ENCODE measurements at regions not wholly inside any gene's neighbourhood (a gene's known extent, or its start where the extent isn't known, plus 50 kb on each side); places are given as distances from the start of the nearest gene placed in this dataset.
"Not testable (repeated sequence)": the region's sequence is repeated elsewhere in the genome, so short reads cannot be mapped to it uniquely, and the experiment has no call there.

DNA sequence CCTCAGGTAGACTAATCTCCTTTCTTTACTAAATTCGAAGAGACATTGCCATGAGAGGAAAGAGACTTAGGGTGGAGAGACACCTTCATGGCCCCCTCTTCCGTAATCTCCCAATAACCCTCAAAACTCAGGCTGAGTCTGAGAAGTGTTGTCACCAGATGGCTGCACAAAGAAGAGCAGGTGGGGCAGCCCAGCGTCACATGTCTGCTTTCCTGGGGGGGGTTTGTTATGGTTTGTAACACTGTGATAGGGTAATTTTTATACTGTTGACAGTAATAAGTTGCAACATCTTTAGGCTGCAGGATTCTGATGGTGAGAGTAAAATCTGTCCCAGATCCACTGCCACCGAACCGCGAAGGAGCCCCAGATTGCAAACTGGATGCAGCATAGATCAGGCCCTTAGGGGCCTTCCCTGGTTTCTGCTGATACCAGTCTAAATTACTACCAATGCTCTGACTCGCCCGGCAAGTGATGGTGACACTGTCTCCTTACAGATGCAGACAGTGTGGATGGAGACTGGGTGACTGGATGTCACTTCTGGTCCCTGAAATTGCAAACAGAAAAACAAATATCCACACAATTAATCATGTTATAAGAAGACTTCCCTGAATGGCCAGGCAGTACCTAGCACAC lies 595.1 kb downstream of the RPIA start:
- H3K4me1 ChIP-seq (ENCODE audit: control insufficient read depth in 1 of 2, insufficient read depth in 2 of 2, low read length in 2 of 2); H4K20me1 ChIP-seq (ENCODE audit: insufficient read depth, low read length); H3K27ac Mint-ChIP-seq; H3K27ac ChIP-seq (ENCODE audit: low read depth in 1 of 2, low read length in 2 of 2); H3K9me3 ChIP-seq (replicated peaks in 1 of 2; ENCODE audit: control insufficient read depth in 1 of 2, insufficient read depth in 1 of 2, low read length in 2 of 2); H3K4me1 Mint-ChIP-seq; H3K4me2 ChIP-seq (replicated peaks; ENCODE audit: extremely low read depth, low read length, poor library complexity, severe bottlenecking); H3K4me3 Mint-ChIP-seq; H2AFZ ChIP-seq (ENCODE audit: insufficient read depth, low read depth, low read length, poor library complexity, severe bottlenecking); intact Hi-C loops (cut with micrococcal nuclease); H3K27me3 Mint-ChIP-seq (ENCODE audit: low read depth in 3 of 3); H3K79me2 ChIP-seq (ENCODE audit: insufficient read depth, low read length); H3K27me3 ChIP-seq (ENCODE audit: control insufficient read depth in 2 of 2, insufficient read depth in 2 of 2, low read length in 2 of 2); H3K36me3 Mint-ChIP-seq; H3K4me3 ChIP-seq (replicated peaks in 1 of 3; ENCODE audit: low read depth in 2 of 3, low read length in 3 of 3); H3K9ac ChIP-seq (ENCODE audit: insufficient read depth, low read length, poor library complexity, severe bottlenecking); H3K36me3 ChIP-seq (replicated peaks in 1 of 2; ENCODE audit: control insufficient read depth in 1 of 2, insufficient read depth in 2 of 2, low read length in 2 of 2); H3K9me3 Mint-ChIP-seq; DNase-seq: not testable (repeated sequence)
- no CpG with 5 or more reads among the region's 8 CpGs for WGBS (ENCODE audit: insufficient coverage)

DNA sequence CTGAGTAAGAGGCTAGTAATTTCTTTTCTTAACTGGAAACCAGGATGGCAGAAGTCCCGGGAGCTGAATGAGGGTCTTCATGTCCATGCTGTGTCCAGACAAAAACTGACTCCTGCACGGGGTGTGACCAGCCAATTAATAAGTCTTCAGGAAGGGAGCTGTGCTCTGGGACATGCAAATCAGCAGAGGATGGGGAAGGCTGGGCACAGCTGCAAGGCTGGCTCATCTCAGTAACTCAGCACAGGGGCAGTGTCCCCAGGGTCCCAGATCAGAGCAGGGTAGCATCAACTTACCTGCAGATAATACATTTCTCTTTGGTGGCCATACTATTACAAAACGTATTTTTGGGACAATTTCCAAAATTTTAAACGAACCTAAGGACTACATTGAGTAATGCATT lies 595.6 kb downstream of the RPIA start:
- H2AFZ ChIP-seq (ENCODE audit: insufficient read depth, low read depth, low read length, poor library complexity, severe bottlenecking); H3K27ac ChIP-seq (ENCODE audit: low read depth in 1 of 2, low read length in 2 of 2); H3K9ac ChIP-seq (ENCODE audit: insufficient read depth, low read length, poor library complexity, severe bottlenecking); H3K79me2 ChIP-seq (ENCODE audit: insufficient read depth, low read length); H3K27me3 Mint-ChIP-seq (ENCODE audit: low read depth in 3 of 3); H3K4me3 Mint-ChIP-seq; H3K4me1 ChIP-seq (ENCODE audit: control insufficient read depth in 1 of 2, insufficient read depth in 2 of 2, low read length in 2 of 2); intact Hi-C loops (cut with micrococcal nuclease); H4K20me1 ChIP-seq (ENCODE audit: insufficient read depth, low read length); H3K4me2 ChIP-seq (replicated peaks; ENCODE audit: extremely low read depth, low read length, poor library complexity, severe bottlenecking); H3K36me3 Mint-ChIP-seq; H3K27me3 ChIP-seq (ENCODE audit: control insufficient read depth in 2 of 2, insufficient read depth in 2 of 2, low read length in 2 of 2); DNase-seq; H3K9me3 ChIP-seq (replicated peaks in 1 of 2; ENCODE audit: control insufficient read depth in 1 of 2, insufficient read depth in 1 of 2, low read length in 2 of 2); H3K9me3 Mint-ChIP-seq; H3K27ac Mint-ChIP-seq; H3K4me1 Mint-ChIP-seq; H3K4me3 ChIP-seq (replicated peaks in 1 of 3; ENCODE audit: low read depth in 2 of 3, low read length in 3 of 3); H3K36me3 ChIP-seq (replicated peaks in 1 of 2; ENCODE audit: control insufficient read depth in 1 of 2, insufficient read depth in 2 of 2, low read length in 2 of 2): not testable (repeated sequence)
- WGBS (ENCODE audit: insufficient coverage): no CpG with 5 or more reads among the region's 4 CpGs

DNA sequence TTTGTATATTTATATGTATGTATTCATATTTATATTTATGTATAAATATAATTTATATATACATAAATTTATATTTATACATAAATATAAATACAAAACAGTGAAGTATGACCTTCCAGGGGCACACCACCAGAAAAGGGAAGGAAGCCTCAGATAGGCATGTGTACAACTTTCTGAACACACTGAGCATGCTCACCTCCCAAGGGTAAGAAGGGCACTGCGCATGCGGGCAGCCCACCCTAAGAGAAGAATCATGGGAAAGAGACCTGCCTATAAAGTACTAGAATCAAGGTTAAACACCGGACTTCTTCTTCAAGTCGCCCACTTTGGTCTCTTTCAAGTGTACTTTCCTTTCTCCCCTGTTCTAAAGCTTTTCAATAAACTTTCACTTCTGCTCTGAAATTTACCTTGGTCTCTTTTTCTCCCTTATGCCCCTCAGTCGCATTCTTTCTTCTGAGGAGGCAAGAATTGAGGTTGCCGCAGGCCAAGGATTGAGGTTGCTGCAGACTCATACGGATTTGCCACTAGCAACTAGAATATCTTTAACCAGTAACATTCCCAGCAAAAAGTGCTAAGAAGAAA lies 600.3 kb downstream of the RPIA start:
- H3K79me2 ChIP-seq (ENCODE audit: insufficient read depth, low read length); H4K20me1 ChIP-seq (ENCODE audit: insufficient read depth, low read length); H3K9ac ChIP-seq (ENCODE audit: insufficient read depth, low read length, poor library complexity, severe bottlenecking); H3K27me3 Mint-ChIP-seq (ENCODE audit: low read depth in 3 of 3); H2AFZ ChIP-seq (ENCODE audit: insufficient read depth, low read depth, low read length, poor library complexity, severe bottlenecking); H3K27ac Mint-ChIP-seq; H3K4me1 ChIP-seq (ENCODE audit: control insufficient read depth in 1 of 2, insufficient read depth in 2 of 2, low read length in 2 of 2); H3K36me3 ChIP-seq (replicated peaks in 1 of 2; ENCODE audit: control insufficient read depth in 1 of 2, insufficient read depth in 2 of 2, low read length in 2 of 2); H3K36me3 Mint-ChIP-seq; H3K9me3 Mint-ChIP-seq; H3K4me3 Mint-ChIP-seq; H3K4me2 ChIP-seq (replicated peaks; ENCODE audit: extremely low read depth, low read length, poor library complexity, severe bottlenecking); H3K4me3 ChIP-seq (replicated peaks in 1 of 3; ENCODE audit: low read depth in 2 of 3, low read length in 3 of 3); H3K27me3 ChIP-seq (ENCODE audit: control insufficient read depth in 2 of 2, insufficient read depth in 2 of 2, low read length in 2 of 2); DNase-seq; H3K4me1 Mint-ChIP-seq; H3K27ac ChIP-seq (ENCODE audit: low read depth in 1 of 2, low read length in 2 of 2); H3K9me3 ChIP-seq (replicated peaks in 1 of 2; ENCODE audit: control insufficient read depth in 1 of 2, insufficient read depth in 1 of 2, low read length in 2 of 2); intact Hi-C loops (cut with micrococcal nuclease): not testable (repeated sequence)
- no CpG with 5 or more reads among the region's 7 CpGs for WGBS (ENCODE audit: insufficient coverage)

DNA sequence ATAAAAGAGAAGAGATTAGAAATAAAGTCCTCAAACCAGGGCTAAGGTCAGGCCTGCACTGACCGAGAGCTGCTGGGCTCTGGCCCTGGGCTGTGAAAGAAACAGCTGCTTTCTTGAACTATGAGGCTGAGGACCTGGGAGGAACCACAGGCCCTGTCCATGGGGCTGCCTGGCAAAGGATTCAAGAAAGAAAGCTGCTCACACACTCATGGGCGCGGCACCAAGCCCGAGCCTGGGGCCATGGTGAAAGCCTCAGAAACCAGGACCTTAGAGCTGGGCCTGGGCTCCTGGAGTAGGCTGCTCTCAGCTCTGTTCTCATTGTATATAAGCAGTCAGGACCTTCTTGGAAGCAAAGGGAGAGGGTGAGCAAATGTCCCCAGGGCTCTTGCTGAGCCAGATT lies 601.9 kb downstream of the RPIA start:
- H3K4me3 Mint-ChIP-seq; H3K9me3 ChIP-seq (replicated peaks in 1 of 2; ENCODE audit: control insufficient read depth in 1 of 2, insufficient read depth in 1 of 2, low read length in 2 of 2); intact Hi-C loops (cut with micrococcal nuclease); H3K4me1 Mint-ChIP-seq; H3K9ac ChIP-seq (ENCODE audit: insufficient read depth, low read length, poor library complexity, severe bottlenecking); H3K27ac Mint-ChIP-seq; H3K4me3 ChIP-seq (replicated peaks in 1 of 3; ENCODE audit: low read depth in 2 of 3, low read length in 3 of 3); H3K36me3 Mint-ChIP-seq; H2AFZ ChIP-seq (ENCODE audit: insufficient read depth, low read depth, low read length, poor library complexity, severe bottlenecking); H3K36me3 ChIP-seq (replicated peaks in 1 of 2; ENCODE audit: control insufficient read depth in 1 of 2, insufficient read depth in 2 of 2, low read length in 2 of 2); H3K9me3 Mint-ChIP-seq; H3K27me3 Mint-ChIP-seq (ENCODE audit: low read depth in 3 of 3); DNase-seq; H4K20me1 ChIP-seq (ENCODE audit: insufficient read depth, low read length); H3K27ac ChIP-seq (ENCODE audit: low read depth in 1 of 2, low read length in 2 of 2); H3K4me2 ChIP-seq (replicated peaks; ENCODE audit: extremely low read depth, low read length, poor library complexity, severe bottlenecking); H3K27me3 ChIP-seq (ENCODE audit: control insufficient read depth in 2 of 2, insufficient read depth in 2 of 2, low read length in 2 of 2); H3K4me1 ChIP-seq (ENCODE audit: control insufficient read depth in 1 of 2, insufficient read depth in 2 of 2, low read length in 2 of 2); H3K79me2 ChIP-seq (ENCODE audit: insufficient read depth, low read length): not testable (repeated sequence)
- no CpG with 5 or more reads among the region's 4 CpGs for WGBS (ENCODE audit: insufficient coverage)

Measured in CD14-positive monocyte (primary cell).